Amygdala (tissue), 56 donors: ENCODE measurements at regions not wholly inside any gene's neighbourhood (a gene's known extent, or its start where the extent isn't known, plus 50 kb on each side); places are given as distances from the start of the nearest gene placed in this dataset.
A peak's percentile ranks its signal among the peaks of the same experiment; 100 is the strongest.
"Not testable (repeated sequence)": the region's sequence is repeated elsewhere in the genome, so short reads cannot be mapped to it uniquely, and the experiment has no call there.

Experiments used
- DNase-seq, 56 donors: peaks; one replicate each; lab custom pipeline; 2025; lab: John Stamatoyannopoulos, UW

DNA sequence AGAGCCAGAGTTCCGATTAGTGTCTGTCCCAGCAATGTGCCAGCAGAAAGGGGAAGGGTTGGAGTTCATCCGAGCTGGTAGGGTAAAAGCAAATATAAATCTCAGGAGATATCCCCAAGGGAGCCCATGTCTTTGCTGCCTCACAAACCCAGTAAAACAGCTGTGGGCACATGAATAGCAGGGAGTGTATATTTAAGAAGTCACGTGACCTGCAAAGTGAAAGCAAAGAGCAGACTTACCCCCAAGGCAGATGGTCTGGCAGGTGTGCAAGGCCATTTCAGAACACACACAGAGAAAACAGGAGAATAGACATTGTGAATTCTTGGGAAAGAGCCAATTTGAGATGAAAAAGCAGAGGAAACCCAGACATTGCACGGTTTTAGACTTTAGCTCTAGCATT lies 653.4 kb downstream of the TGIF2LX start:
- DNase-seq: not testable (repeated sequence)

DNA sequence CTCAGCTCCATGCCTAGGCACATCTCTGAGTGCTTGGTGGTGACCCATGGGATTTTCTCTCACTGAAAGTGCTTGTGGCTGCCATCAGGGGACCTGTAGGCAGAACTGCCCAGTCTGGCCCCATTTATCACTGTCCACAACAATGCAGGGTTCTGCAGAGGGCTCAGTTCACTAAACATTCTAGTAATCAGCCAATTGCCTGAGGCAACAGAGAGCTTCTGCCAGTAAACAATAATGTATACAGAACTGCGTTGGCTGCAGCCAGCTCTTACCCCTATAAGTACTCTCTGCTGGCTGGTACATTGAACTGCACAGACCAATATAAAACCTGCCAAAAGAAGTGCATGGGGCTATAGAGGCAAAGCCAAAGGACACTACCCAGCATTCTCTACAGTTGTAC lies 680.2 kb downstream of the TGIF2LX start:
- DNase-seq: not testable (repeated sequence)

DNA sequence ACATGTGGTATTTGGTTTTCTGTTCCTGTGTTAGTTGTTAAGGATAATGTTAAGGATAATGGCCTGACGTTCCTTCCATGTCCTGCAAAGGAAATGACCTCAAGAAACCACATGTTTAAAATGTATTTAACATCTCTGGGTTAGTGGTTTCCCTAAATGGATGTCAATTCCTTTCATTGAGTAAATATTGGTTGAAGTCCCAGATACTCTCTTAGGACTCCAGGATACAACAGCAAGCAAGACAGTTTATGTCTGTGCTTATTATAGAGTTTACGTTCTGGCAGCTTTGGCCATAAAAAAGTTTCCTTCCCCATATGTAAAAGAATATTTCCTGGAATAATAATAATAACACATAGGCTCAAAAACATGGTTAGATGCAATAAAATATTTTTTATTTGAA lies 684.0 kb downstream of the TGIF2LX start:
- DNase-seq: not testable (repeated sequence)

DNA sequence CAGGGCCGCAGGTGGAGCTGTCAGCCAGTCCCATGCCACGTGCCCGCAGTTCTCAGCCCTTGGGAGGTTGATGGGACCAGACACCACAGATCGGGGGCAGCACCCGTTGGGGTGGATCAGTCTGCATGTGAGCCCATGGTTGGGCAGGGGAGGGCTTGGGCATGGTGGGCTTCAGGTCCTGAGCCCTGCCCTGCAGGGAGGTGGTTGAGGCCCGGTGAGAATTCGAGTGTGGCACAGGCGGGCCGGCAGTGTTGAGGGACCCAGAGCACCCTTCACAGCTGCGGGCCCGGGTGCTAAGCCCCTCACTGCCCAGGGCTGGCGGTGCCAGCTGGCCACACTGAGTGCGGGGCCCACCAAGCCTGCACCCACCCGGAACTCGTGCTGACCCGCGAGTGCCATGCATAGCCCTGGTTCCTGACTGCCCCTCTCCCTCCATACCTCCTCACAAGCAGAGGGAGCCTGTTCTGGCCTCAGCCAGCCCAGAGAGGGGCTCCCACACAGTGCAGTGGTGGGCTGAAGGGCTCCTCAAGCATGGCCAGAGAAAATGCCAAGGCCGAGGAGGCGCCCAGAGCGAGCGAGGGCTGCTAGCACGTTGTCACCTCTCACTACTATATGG lies 696.1 kb downstream of the TGIF2LX start:
- DNase-seq: no peak

DNA sequence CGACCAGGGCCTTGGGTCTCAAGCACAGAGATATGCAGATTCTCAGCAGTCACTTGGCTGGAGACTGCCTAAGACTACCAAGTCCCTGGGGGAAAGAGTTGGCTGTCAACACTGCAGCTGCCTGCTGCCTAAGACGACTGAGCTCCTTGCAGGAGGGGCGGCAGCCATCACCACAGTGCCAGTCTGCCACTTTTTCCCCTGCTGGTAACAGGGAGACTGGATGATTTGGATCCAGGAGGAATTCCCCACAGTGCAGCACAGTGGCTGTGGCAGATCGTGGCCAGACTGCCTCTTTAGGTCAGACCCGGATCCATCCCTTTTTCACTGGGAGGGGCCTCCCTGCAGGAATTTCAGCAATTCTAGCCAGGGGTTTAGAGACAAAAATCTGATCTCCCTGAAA lies 743.5 kb downstream of the TGIF2LX start:
- DNase-seq: not testable (repeated sequence)

GRCh38 chrX:90713552-90713951 lies 721.1 kb upstream of the PABPC5 start:
- DNase-seq: not testable (repeated sequence)

- DNase-seq: not testable (repeated sequence)
Measured at GRCh38 chrX:90737555-90737954, 697.1 kb upstream of the PABPC5 start.

- DNase-seq: not testable (repeated sequence)
Measured at GRCh38 chrX:90757619-90758018, 677.0 kb upstream of the PABPC5 start.

DNA sequence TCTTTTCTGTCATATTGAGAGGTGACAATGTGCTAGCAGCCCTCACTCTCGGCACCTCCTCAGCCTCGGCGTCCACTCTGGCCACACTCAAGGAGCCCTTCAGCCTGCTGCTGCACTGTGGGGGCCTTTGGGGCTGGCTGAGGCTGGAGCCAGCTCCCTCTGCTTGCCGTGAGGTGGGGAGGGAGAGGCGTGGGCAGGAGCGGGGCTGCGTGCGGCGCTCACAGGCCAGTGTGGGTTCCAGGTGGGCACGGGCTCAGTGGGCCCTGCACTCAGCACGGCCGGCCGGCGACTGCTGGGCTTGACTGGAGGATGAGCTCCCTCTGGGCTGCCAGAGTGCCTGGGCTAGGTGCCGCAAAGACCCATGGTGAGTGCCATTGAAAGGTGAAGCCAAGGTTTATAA lies 669.2 kb upstream of the PABPC5 start:
- DNase-seq: peak in 1 of 56 donors; percentile 0

DNA sequence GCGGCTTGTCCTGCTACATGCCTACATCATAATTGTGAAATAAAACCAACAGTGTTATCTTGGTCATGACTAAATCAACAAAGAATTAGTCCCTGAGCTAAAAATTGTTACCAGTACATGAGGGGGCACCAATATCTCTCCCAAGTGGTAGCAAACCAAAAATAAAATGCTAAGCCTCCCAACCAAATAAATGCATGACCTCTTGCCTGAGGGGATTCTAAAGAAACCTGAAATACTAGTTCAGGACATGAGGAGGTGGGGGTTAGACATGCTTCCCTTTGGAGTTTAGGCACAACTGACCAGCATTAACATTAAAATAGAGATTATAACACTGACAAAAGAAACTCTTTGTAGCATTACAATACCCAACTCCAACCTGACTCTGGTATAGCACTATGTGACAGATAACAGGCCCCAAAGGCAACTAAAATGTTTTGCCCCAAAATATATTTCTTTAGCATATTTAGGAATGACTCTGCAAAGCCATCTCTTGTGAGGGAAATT lies 654.3 kb upstream of the PABPC5 start:
- not testable (repeated sequence) for DNase-seq
